Adipocyte (in vitro differentiated cells): ENCODE measurements at regions not wholly inside any gene's neighbourhood (a gene's known extent, or its start where the extent isn't known, plus 50 kb on each side); places are given as distances from the start of the nearest gene placed in this dataset.

Experiments used
- DNase-seq: peaks from one replicate; pipeline ENCODE4 v3.0.0-alpha.2; 2015; ENCODE audit warnings: low read depth
- H3K27me3 ChIP-seq: replicated peaks from 2 replicates; pipeline ENCODE4 v1.7.0; 2013; ENCODE audit warnings: mild to moderate bottlenecking, low read length, moderate library complexity; ENCODE audit not compliant: control insufficient read depth, insufficient read depth
- H3K36me3 ChIP-seq: 2 replicates; pipeline ENCODE4 v1.7.0; 2013; ENCODE audit warnings: low read length, mild to moderate bottlenecking, moderate library complexity; ENCODE audit not compliant: control insufficient read depth, insufficient read depth, severe bottlenecking
- H3K4me1 ChIP-seq: 2 replicates; pipeline ENCODE4 v1.7.0; 2013; ENCODE audit warnings: mild to moderate bottlenecking, low read length, moderate library complexity; ENCODE audit not compliant: control insufficient read depth, insufficient read depth
- H3K4me3 ChIP-seq: 2 replicates; pipeline ENCODE4 v1.7.0; 2013; ENCODE audit warnings: mild to moderate bottlenecking, low read length, moderate library complexity
- H3K9ac ChIP-seq: 2 replicates; pipeline ENCODE4 v1.7.0; 2013; ENCODE audit warnings: mild to moderate bottlenecking, low read length, moderate library complexity
- H3K9me3 ChIP-seq: 2 replicates; pipeline ENCODE4 v1.7.0; 2013; ENCODE audit warnings: mild to moderate bottlenecking, low read length, moderate library complexity; ENCODE audit not compliant: control insufficient read depth

DNA sequence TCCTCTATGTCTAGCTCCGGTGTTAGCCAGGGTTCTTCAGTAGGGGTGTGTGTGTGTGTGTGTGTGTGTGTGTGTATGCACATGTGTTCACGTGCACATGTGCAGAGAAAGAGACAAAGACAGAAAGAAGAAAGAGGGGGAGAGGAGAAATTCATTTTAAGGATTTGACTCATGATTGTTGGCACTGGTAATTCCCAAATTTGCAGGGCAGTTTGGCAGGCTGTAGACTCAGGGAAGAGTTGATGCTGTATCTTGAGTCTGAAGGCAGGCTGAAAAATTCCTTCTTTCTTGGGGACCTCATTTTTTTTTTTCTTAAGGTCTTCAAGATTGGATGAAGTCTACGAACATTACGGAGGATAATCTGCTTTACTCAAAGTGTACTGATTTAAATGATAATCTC lies 335.7 kb downstream of the NSG2 start:
- DNase-seq: no peak
- H3K9me3 ChIP-seq: no peaks in the 10 kb centered on the region
- no peak overlapping the region for H3K9ac ChIP-seq
- H3K4me1 ChIP-seq: peaks cover 38% of the 10 kb centered on the region
- H3K27me3 ChIP-seq: no peaks in the 10 kb centered on the region
- H3K4me3 ChIP-seq: no peak overlapping the region
- no peaks in the 10 kb centered on the region for H3K36me3 ChIP-seq

DNA sequence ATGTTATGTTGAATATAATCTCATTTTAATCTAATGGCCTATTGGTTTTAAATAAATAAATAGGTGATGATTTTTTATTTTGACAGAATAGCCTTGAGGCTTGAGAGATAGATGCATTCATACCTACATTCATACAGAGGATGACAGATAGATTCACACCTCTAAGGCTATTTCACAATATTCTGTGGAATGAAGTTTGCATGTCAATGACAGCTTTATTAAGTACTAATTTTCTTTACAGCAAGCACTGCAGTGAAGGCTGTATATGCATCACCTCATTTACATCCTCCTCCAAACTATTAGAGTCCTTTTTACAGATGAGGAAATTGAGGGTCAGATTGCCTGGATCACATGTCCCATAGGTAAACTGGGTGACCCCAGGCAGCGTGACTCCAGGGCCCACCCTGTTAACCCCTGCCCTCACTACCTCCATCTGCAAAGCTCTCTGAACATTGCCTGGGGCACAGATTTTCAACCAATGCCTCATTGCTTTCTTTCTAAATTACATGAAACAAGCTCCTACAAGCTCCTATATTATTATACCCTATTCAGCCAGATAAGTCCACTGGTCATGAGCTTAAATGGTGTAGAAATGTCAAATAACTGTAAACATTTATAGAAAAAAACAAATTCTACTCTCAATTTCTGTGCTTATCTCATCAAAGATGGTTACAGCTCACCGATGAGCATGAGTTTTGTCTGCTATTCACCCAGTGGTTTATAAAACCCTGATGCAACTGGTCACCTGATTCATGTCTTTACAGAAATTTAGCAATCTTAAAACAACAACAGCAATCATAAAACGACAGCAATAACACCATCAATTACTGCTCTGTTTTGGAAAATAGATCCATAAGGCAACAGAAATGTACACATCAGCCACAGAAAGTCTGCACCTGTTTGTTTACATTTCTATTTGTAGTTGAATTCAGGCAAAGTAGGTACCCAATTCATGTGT lies 338.0 kb downstream of the NSG2 start:
- Histone ChIP-seq H3K4me1 (peaks cover 42% of the 10 kb centered on the region), H3K36me3 (no peaks in the 10 kb centered on the region), H3K9me3 (no peaks in the 10 kb centered on the region), H3K9ac (no peak overlapping the region), H3K4me3 (no peak overlapping the region), H3K27me3 (no peaks in the 10 kb centered on the region)
- peak; percentile 46 for DNase-seq

DNA sequence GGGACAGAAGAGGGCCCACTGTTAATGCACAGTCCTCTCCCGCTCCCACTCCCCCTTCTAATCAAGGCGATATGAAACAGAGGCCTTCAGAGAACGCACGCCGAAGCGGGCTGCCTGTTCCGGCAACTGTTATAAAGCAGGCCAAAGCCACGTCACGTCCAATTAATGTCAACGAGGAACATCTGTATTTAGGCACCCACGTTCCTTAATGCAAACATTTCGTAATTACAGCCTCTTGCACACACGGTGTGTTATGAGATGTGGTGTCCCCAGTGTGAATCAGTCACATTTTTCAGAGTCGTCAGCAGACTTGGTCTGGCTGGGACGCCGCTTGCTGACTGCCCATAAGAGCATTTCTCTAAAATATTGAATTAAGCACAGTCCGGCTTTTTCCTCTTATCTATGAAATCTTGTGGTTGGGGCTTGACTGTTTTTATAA lies 339.0 kb downstream of the NSG2 start:
- H3K4me1 ChIP-seq: peaks cover 42% of the 10 kb centered on the region
- no peaks in the 10 kb centered on the region for H3K36me3 ChIP-seq
- H3K9me3 ChIP-seq: no peaks in the 10 kb centered on the region
- H3K4me3 ChIP-seq: no peak overlapping the region
- H3K9ac ChIP-seq: no peak overlapping the region
- DNase-seq: peak; percentile 95
- H3K27me3 ChIP-seq: no peaks in the 10 kb centered on the region

DNA sequence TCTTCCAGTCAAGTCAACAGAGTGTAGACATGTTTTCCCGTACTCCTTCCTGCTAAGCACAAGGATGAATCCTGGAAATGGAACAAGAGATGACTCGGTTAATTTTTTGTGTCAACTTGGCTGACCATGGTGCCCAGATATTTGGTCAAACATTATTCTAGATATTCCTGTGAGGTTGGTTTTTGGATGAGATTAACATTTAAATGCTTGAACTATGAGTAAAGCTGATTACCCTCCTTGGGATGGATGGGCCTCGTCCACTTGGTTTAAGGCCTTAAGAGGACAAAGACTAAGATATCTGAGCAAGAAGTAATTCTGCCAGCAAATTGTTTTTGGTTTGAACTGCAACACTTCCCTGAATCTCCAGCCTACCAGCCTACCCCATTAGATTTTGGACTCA lies 338.1 kb upstream of the MSX2 start:
- no peaks in the 10 kb centered on the region for H3K9me3 ChIP-seq
- H3K36me3 ChIP-seq: no peaks in the 10 kb centered on the region
- no peak overlapping the region for H3K4me3 ChIP-seq
- peak; percentile 26 for DNase-seq
- peaks cover 8% of the 10 kb centered on the region for H3K27me3 ChIP-seq
- H3K4me1 ChIP-seq: peaks cover 39% of the 10 kb centered on the region
- H3K9ac ChIP-seq: peak overlapping the region; percentile 44

DNA sequence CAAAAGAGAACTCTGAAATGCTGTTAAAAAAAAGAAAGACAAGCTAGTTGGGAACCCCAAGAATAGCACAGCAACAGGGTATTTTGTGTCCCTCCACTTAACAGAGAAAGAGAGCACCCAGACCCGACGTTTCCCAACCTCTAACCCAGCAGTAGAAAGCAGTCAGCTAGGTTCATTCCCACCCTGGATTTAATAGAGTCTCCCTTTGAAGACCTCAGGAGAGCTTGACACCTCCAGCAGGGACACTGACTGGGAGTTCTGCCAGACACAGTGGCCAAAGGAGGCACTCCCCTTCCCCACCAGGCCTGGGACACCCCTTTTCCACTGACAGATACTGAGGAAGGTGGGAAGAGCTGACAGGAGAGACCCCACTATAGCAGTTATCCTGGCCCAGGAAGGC lies 337.5 kb upstream of the MSX2 start:
- peak; percentile 8 for DNase-seq

DNA sequence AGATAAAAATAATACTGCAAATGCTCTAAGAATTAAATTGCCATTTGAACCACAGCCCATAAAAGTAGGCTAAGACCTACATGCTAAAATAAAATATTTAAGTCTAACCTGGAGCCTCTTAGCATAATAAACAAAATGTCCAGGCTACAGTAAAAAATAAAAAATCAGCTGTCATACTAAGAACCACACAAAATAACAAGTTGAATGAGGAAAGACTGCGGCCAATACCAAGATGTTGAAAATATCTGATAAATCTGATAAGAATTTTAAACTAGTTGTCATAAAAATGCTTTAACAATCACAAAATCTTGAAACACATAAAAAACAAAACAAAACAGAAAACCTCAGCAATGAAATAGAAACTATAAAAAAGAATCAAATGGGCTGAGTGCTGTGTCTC lies 336.9 kb upstream of the MSX2 start:
- H3K9me3 ChIP-seq: no peaks in the 10 kb centered on the region
- no peak overlapping the region for H3K4me3 ChIP-seq
- peak; percentile 40 for DNase-seq
- no peak overlapping the region for H3K9ac ChIP-seq
- peaks cover 8% of the 10 kb centered on the region for H3K27me3 ChIP-seq
- no peaks in the 10 kb centered on the region for H3K36me3 ChIP-seq
- H3K4me1 ChIP-seq: peaks cover 33% of the 10 kb centered on the region

More for the DNA sequence above, 337.5 kb upstream of the MSX2 start:
- H3K27me3 ChIP-seq: peaks cover 8% of the 10 kb centered on the region
- H3K4me1 ChIP-seq: peaks cover 34% of the 10 kb centered on the region
- no peaks in the 10 kb centered on the region for H3K36me3 ChIP-seq
- H3K9me3 ChIP-seq: no peaks in the 10 kb centered on the region
- peak overlapping the region; percentile 44 for H3K9ac ChIP-seq
- H3K4me3 ChIP-seq: no peak overlapping the region

DNA sequence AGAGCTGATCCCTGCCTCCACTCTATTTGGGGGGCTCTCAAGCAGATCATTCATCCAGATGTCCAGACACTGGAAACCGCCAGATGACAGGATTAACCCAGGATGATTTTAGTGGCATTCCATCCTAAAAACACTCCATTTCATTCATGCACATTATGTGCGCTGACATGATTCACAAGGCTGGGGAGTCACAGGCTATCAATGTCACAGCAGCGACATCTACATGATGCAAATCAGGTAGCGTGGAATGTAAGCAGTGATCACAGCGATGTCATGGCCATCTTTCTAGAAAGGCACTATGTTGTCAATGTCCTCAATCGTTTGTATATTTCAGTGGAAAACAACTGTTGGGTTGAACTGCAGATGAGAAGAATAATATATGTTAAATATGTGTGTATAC lies 331.5 kb upstream of the MSX2 start:
- Histone ChIP-seq H3K9me3 (no peaks in the 10 kb centered on the region), H3K4me3 (no peak overlapping the region), H3K4me1 (no peaks in the 10 kb centered on the region), H3K36me3 (no peaks in the 10 kb centered on the region), H3K27me3 (peaks cover 16% of the 10 kb centered on the region), H3K9ac (no peak overlapping the region)
- DNase-seq: no peak

DNA sequence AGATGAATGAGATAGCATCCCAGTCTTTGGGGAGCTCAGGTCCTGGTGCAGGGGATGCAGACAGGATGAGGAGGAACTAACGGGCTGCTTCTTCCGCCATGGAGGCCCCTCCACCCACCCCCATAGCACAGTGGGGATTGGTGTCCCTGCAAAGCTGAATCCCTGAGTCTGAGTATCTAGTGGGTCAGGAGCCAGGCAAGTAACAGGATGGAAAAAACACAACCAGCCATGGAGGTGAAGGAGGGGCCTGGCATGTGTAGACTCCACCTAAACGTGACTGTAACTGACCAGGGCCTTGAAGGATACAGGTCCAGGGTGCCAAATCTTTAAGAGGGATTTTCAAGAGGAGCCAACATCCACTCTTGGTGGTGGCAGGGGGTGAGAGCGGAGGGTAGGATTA lies 327.8 kb upstream of the MSX2 start:
- no peaks in the 10 kb centered on the region for H3K36me3 ChIP-seq
- no peak overlapping the region for H3K9ac ChIP-seq
- H3K9me3 ChIP-seq: peaks cover 7% of the 10 kb centered on the region
- H3K4me1 ChIP-seq: no peaks in the 10 kb centered on the region
- H3K27me3 ChIP-seq: peaks cover 16% of the 10 kb centered on the region
- H3K4me3 ChIP-seq: no peak overlapping the region
- no peak for DNase-seq

DNA sequence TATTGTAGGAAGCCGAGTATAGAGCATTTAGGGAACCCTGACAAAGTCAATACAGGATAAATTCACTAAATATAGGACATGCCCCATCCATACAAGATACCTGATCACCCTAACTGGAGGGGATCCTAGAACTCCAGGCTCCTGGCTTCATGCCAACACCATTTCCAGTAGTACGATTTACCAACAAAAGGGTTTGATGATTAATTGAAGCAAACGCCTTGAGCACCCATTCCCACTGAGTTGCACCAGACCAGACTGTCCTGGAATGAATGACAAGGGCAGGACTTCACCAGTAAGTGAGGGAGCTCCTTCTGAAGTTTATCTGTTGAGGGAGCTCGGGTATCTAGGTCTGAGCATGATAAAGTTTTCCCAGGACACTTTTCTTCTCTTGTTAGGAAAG lies 327.2 kb upstream of the MSX2 start:
- no peak overlapping the region for H3K4me3 ChIP-seq
- peaks cover 7% of the 10 kb centered on the region for H3K9me3 ChIP-seq
- H3K4me1 ChIP-seq: no peaks in the 10 kb centered on the region
- no peaks in the 10 kb centered on the region for H3K36me3 ChIP-seq
- DNase-seq: no peak
- H3K9ac ChIP-seq: no peak overlapping the region
- peaks cover 19% of the 10 kb centered on the region for H3K27me3 ChIP-seq

DNA sequence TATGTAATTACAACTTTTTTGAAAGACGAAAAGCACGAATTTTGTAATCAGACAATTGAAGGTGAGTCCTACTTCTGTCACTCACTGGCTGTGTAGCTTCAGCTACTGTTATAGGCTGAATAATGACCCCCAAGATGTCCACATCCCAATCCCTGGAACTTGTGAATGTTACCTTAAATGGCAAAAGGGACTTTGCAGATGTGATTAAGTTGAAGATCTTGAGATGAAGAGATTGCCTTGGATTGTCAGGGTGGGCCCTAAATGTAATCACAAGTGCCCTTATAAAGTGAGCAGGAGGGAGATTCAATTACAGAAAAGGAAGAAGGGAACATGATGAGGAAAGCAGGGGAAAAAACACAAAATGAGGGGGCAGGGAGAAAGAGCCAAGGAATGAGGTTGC lies 326.2 kb upstream of the MSX2 start:
- peaks cover 7% of the 10 kb centered on the region for H3K9me3 ChIP-seq
- DNase-seq: no peak
- H3K36me3 ChIP-seq: no peaks in the 10 kb centered on the region
- H3K4me3 ChIP-seq: no peak overlapping the region
- peaks cover 15% of the 10 kb centered on the region for H3K27me3 ChIP-seq
- no peaks in the 10 kb centered on the region for H3K4me1 ChIP-seq
- no peak overlapping the region for H3K9ac ChIP-seq

DNA sequence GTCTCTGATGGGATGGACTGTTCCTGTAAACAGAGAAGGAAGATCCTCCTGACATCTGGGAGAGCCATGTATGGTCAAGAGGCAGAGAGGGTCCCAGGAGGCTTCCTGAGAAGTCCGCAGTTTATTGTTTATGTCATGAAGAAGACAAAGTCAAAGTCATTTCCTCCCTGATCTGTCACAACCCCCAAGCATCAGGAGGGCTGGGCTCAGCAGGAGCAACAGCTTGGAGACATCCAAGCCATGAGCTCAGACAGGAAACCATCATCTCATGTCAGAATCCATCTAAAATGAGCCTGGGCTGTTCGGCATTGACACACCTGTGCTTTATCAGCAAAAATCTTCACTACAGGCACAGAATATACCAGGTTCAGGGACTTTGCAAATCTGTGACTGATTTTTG lies 325.0 kb upstream of the MSX2 start:
- Histone ChIP-seq H3K27me3 (peaks cover 19% of the 10 kb centered on the region), H3K36me3 (no peaks in the 10 kb centered on the region), H3K4me3 (no peak overlapping the region), H3K4me1 (no peaks in the 10 kb centered on the region), H3K9me3 (peaks cover 7% of the 10 kb centered on the region), H3K9ac (no peak overlapping the region)
- DNase-seq: no peak
